ENCODE measurements at regions not wholly inside any gene's neighbourhood (a gene's known extent, or its start where the extent isn't known, plus 50 kb on each side); places are given as distances from the start of the nearest gene placed in this dataset.

- H3K27ac ChIP-seq (ENCODE audit: control insufficient read depth, insufficient read depth) = no peak overlapping the region
- H3K9me3 ChIP-seq (replicated peaks; ENCODE audit: control insufficient read depth, insufficient read depth, low read length) = no peaks in the 10 kb centered on the region
- TF ChIP-seq POLR2A (IDR thresholded peaks at IDR 0.05; ENCODE audit: low read depth, low read length) = no peak
- CTCF ChIA-PET = no interaction called here
- RAD21 ChIA-PET (ENCODE audit: unreplicated experiment) = no interaction called here
- H3K4me2 ChIP-seq (ENCODE audit: control insufficient read depth, insufficient read depth) = no peak overlapping the region
- POLR2A ChIA-PET = no interaction called here
- no peaks in the 10 kb centered on the region for H4K20me1 ChIP-seq (ENCODE audit: control insufficient read depth, insufficient read depth)
- no peaks in the 10 kb centered on the region for H3K4me1 ChIP-seq (ENCODE audit: control insufficient read depth, insufficient read depth, low read length)
- H3K27me3 ChIP-seq (replicated peaks in 1 of 2; ENCODE audit: control insufficient read depth in 2 of 2, insufficient read depth in 2 of 2, low read length in 1 of 2) = no peaks in the 10 kb centered on the region
- BruUV-seq (replicated peaks) = no TSS peak
- no peak for ATAC-seq
- intact Hi-C loops (cut with micrococcal nuclease; ENCODE audit: unreplicated experiment) (no loop called here), in situ Hi-C loops (cut with MboI) (no loop called here)
- SMC1A ChIA-PET (ENCODE audit: uncharacterized antibody, unreplicated experiment) = interaction anchor here (1.5 kb wide), 1 partner anchor 13 kb away, joined by 3 read pairs; no protein-coding TSS in a partner anchor
- FAIRE-seq = no peak
- WGBS (ENCODE audit: insufficient coverage, insufficient replicate concordance, low lambda C conversion rate, missing lambda C conversion rate) = 49% methylated on average over 3 of the region's 3 CpGs
- no peaks in the 10 kb centered on the region for H3K79me2 ChIP-seq (ENCODE audit: control insufficient read depth, insufficient read depth, low read length)
- no peak overlapping the region for H2AFZ ChIP-seq (ENCODE audit: control insufficient read depth, low read depth, low read length)
- DNase-seq (ENCODE audit: low read depth, low spot score) = no peak
- no peak overlapping the region for H3K9ac ChIP-seq (ENCODE audit: control insufficient read depth, insufficient read depth, low read length)
- no peak overlapping the region for H3K4me3 ChIP-seq
- no peaks in the 10 kb centered on the region for H3K36me3 ChIP-seq (ENCODE audit: control insufficient read depth in 2 of 2, insufficient read depth in 2 of 2, low read length in 1 of 2)
These were observed 886.2 kb upstream of the NRXN1 start for GRCh38 chr2:51918113-51918512.

- ChIA-PET SMC1A (ENCODE audit: uncharacterized antibody, unreplicated experiment) (no interaction called here), CTCF (no interaction called here), POLR2A (no interaction called here), RAD21 (ENCODE audit: unreplicated experiment) (no interaction called here)
- no peak overlapping the region for H3K4me2 ChIP-seq (ENCODE audit: control insufficient read depth, insufficient read depth)
- H3K9me3 ChIP-seq (replicated peaks; ENCODE audit: control insufficient read depth, insufficient read depth, low read length) = no peaks in the 10 kb centered on the region
- no peaks in the 10 kb centered on the region for H4K20me1 ChIP-seq (ENCODE audit: control insufficient read depth, insufficient read depth)
- no peaks in the 10 kb centered on the region for H3K36me3 ChIP-seq (ENCODE audit: control insufficient read depth in 2 of 2, insufficient read depth in 2 of 2, low read length in 1 of 2)
- no peak overlapping the region for H3K27ac ChIP-seq (ENCODE audit: control insufficient read depth, insufficient read depth)
- no peak for ATAC-seq
- no peaks in the 10 kb centered on the region for H3K79me2 ChIP-seq (ENCODE audit: control insufficient read depth, insufficient read depth, low read length)
- no peak overlapping the region for H3K4me3 ChIP-seq
- no peaks in the 10 kb centered on the region for H3K27me3 ChIP-seq (replicated peaks in 1 of 2; ENCODE audit: control insufficient read depth in 2 of 2, insufficient read depth in 2 of 2, low read length in 1 of 2)
- intact Hi-C loops (cut with micrococcal nuclease; ENCODE audit: unreplicated experiment) (no loop called here), in situ Hi-C loops (cut with MboI) (no loop called here)
- TF ChIP-seq NKRF (conservative IDR thresholded peaks at IDR 0.05) (no peak), IKZF2 (IDR thresholded peaks at IDR 0.05) (no peak), PAX8 (IDR thresholded peaks at IDR 0.05) (no peak), E2F4 (IDR thresholded peaks at IDR 0.05; ENCODE audit: low read depth, low read length) (no peak), CREM (IDR thresholded peaks at IDR 0.05; ENCODE audit: low read depth) (no peak), HDGF (IDR thresholded peaks at IDR 0.05) (no peak), ELK1 (IDR thresholded peaks at IDR 0.05; ENCODE audit: low read depth, low read length) (no peak), MTA2 (IDR thresholded peaks at IDR 0.05; ENCODE audit: low read depth) (no peak), STAT1 (conservative IDR thresholded peaks at IDR 0.05) (no peak), BRCA1 (IDR thresholded peaks at IDR 0.05; ENCODE audit: low read depth, low read length) (no peak), ZNF384 (IDR thresholded peaks at IDR 0.05; ENCODE audit: borderline replicate concordance, low read depth, low read length) (no peak), TCF7 (IDR thresholded peaks at IDR 0.05; ENCODE audit: borderline replicate concordance) (no peak), POU2F2 (IDR thresholded peaks at IDR 0.05; ENCODE audit: borderline replicate concordance, low read depth, low read length) (no peak), RAD51 (IDR thresholded peaks at IDR 0.05) (no peak), NR2C2 (IDR thresholded peaks at IDR 0.05; ENCODE audit: borderline replicate concordance, control insufficient read depth, insufficient read length, low read depth) (no peak), FOS (IDR thresholded peaks at IDR 0.05; ENCODE audit: borderline replicate concordance, extremely low read depth, insufficient read length) (no peak), FOXM1 (IDR thresholded peaks at IDR 0.05; ENCODE audit: low read depth, low read length) (no peak)
- H3K4me1 ChIP-seq (ENCODE audit: control insufficient read depth, insufficient read depth, low read length) = no peaks in the 10 kb centered on the region
- WGBS (ENCODE audit: insufficient coverage, insufficient replicate concordance, low lambda C conversion rate, missing lambda C conversion rate) = 0% methylated on average over 1 of the region's 1 CpG
- no TSS peak for BruUV-seq (replicated peaks)
- no peak overlapping the region for H2AFZ ChIP-seq (ENCODE audit: control insufficient read depth, low read depth, low read length)
- DNase-seq (ENCODE audit: low read depth, low spot score) = no peak
- no peak overlapping the region for H3K9ac ChIP-seq (ENCODE audit: control insufficient read depth, insufficient read depth, low read length)
- no peak for FAIRE-seq
These were observed 871.8 kb upstream of the NRXN1 start for GRCh38 chr2:51903728-51904127.
